B cell (primary cell): ENCODE measurements at regions not wholly inside any gene's neighbourhood (a gene's known extent, or its start where the extent isn't known, plus 50 kb on each side); places are given as distances from the start of the nearest gene placed in this dataset.
A peak's percentile ranks its signal among the peaks of the same experiment; 100 is the strongest.

Experiments used
- ATAC-seq: fragments of 200-7000 bp; cut with Tn5 transposase; one replicate; pipeline ENCODE4 v1.10.0; 2021; ENCODE audit warnings: low read depth, mild to moderate bottlenecking, moderate number of reproducible peaks, moderate library complexity
- CTCF ChIA-PET: fragments of 350-600 bp; sonication (Branson Sonifier 250); formaldehyde crosslinking; loops from one replicate; lab custom pipeline; 2021; ENCODE audit warnings: antibody characterized with exemption, inconsistent platforms; lab: Charles Lee
- POLR2A ChIA-PET: fragments of 350-600 bp; sonication (Branson Sonifier 250); formaldehyde crosslinking; loops from one replicate; lab custom pipeline; 2021; ENCODE audit warnings: antibody characterized with exemption; lab: Charles Lee
- DNase-seq: peaks from one replicate; pipeline ENCODE4 v3.0.0; 2013
- H2AFZ ChIP-seq: 2 replicates; pipeline ENCODE4 v1.6.1; 2012; ENCODE audit warnings: mild to moderate bottlenecking, low read depth, low read length; ENCODE audit not compliant: insufficient read depth, poor library complexity, severe bottlenecking
- H3K27ac ChIP-seq, 2 donors: 1 replicate in 1 of 2; 2 replicates in 1 of 2; pipeline ENCODE4 v1.5.1; 2012 to 2013; ENCODE audit warnings: low read length in 2 of 2, mild to moderate bottlenecking in 2 of 2, moderate library complexity in 1 of 2
- H3K27me3 ChIP-seq, 4 experiments: fragments of 200-600 bp in 1 of 4; sonication (generic) in 1 of 4; replicated peaks in 1 of 4; 1 replicate in 2 of 4; 2 replicates in 2 of 4; pipeline versions ENCODE4 v1.6.1 to v1.7.0; 2013 to 2016; ENCODE audit warnings: low read length in 3 of 4, mild to moderate bottlenecking in 2 of 4, mixed read lengths in 1 of 4, moderate library complexity in 1 of 4; ENCODE audit not compliant: insufficient read depth in 4 of 4, control insufficient read depth in 3 of 4; ENCODE audit errors: control extremely low read depth in 1 of 4
- H3K36me3 ChIP-seq, 2 experiments: replicated peaks in 1 of 2; 1 replicate in 1 of 2; 2 replicates in 1 of 2; pipeline versions ENCODE4 v1.6.1 to v1.7.1; 2013; ENCODE audit warnings: low read length in 1 of 2; ENCODE audit not compliant: insufficient read depth in 2 of 2, control insufficient read depth in 1 of 2; ENCODE audit errors: control extremely low read depth in 1 of 2, extremely low read depth in 1 of 2
- H3K4me1 ChIP-seq, 2 donors: fragments of 200-600 bp in 1 of 2; sonication (generic) in 1 of 2; 1 replicate in 1 of 2; 2 replicates in 1 of 2; pipeline versions ENCODE4 v1.5.1 to v1.6.1; 2013 to 2017; ENCODE audit warnings: low read length in 2 of 2; ENCODE audit not compliant: control insufficient read depth in 2 of 2, insufficient read depth in 2 of 2
- H3K4me2 ChIP-seq: replicated peaks from 2 replicates; pipeline ENCODE3; 2012; ENCODE audit warnings: mild to moderate bottlenecking, low read depth, low read length; ENCODE audit not compliant: poor library complexity, severe bottlenecking
- H3K4me3 ChIP-seq, 5 experiments: fragments of 200-600 bp in 1 of 5; sonication (generic) in 1 of 5; 1 replicate in 3 of 5; 2 replicates in 2 of 5; pipeline versions ENCODE4 v1.5.1 to v1.7.0; 2011 to 2016; ENCODE audit warnings: low read length in 4 of 5, mild to moderate bottlenecking in 4 of 5, low read depth in 2 of 5, control low read depth in 1 of 5, moderate library complexity in 1 of 5; ENCODE audit not compliant: insufficient read depth in 1 of 5; ENCODE audit errors: control extremely low read depth in 1 of 5, extremely low read depth in 1 of 5
- H3K79me2 ChIP-seq: fragments of 200-600 bp; sonication (generic); one replicate; pipeline ENCODE4 v1.6.0; 2016; ENCODE audit warnings: low read length; ENCODE audit not compliant: control insufficient read depth, insufficient read depth
- H3K9ac ChIP-seq: fragments of 200-600 bp; sonication (generic); 2 replicates; pipeline ENCODE4 v1.6.1; 2017; ENCODE audit warnings: mild to moderate bottlenecking, low read length, moderate library complexity
- H3K9me3 ChIP-seq, 3 donors: one replicate each; pipeline versions ENCODE4 v1.6.1 to v1.7.1; 2013; ENCODE audit warnings: low read length in 2 of 3; ENCODE audit not compliant: control insufficient read depth in 2 of 3, insufficient read depth in 1 of 3; ENCODE audit errors: control extremely low read depth in 1 of 3
- H4K20me1 ChIP-seq: 2 replicates; pipeline ENCODE4 v1.6.0; 2012; ENCODE audit warnings: mild to moderate bottlenecking, low read length; ENCODE audit not compliant: insufficient read depth, control insufficient read depth, poor library complexity, severe bottlenecking
- H3K27ac Mint-ChIP-seq: one replicate; pipeline ENCODE4 v1.8.0; 2021; ENCODE audit warnings: mixed read lengths
- H3K27me3 Mint-ChIP-seq: one replicate; pipeline ENCODE4 v1.8.0; 2021; ENCODE audit warnings: mixed read lengths
- H3K4me1 Mint-ChIP-seq: one replicate; pipeline ENCODE4 v1.8.0; 2021; ENCODE audit warnings: mixed read lengths
- H3K4me3 Mint-ChIP-seq: one replicate; pipeline ENCODE4 v1.8.0; 2021; ENCODE audit warnings: mixed read lengths
- H3K9me3 Mint-ChIP-seq: one replicate; pipeline ENCODE4 v1.8.0; 2022; ENCODE audit warnings: mixed read lengths; ENCODE audit not compliant: insufficient read depth
- EZH2 ChIP-seq: IDR thresholded peaks from 2 replicates; pipeline ENCODE4 v1.6.1; 2012; ENCODE audit warnings: borderline replicate concordance, low read depth, mild to moderate bottlenecking, moderate library complexity, low read length; ENCODE audit not compliant: insufficient read depth, poor library complexity, severe bottlenecking
- WGBS: methylation state at CpG from one replicate; pipeline ENCODE4 v1.1.5; 2013; ENCODE audit warnings: missing lambda C conversion rate; ENCODE audit not compliant: insufficient coverage; 5-methylcytosine and 5-hydroxymethylcytosine counted together
- intact Hi-C: fragments of 100-400 bp; cut with micrococcal nuclease; formaldehyde crosslinking; loops from one replicate; pipeline ENCODE4 v1.10.0; 2022
- TF ChIP-seq, protein P1 (sequence below): fragments of 200-600 bp; IDR thresholded peaks from one replicate; pipeline ENCODE4 v1.8.0; 2022; ENCODE audit warnings: antibody characterized with exemption, mild to moderate bottlenecking

DNA sequence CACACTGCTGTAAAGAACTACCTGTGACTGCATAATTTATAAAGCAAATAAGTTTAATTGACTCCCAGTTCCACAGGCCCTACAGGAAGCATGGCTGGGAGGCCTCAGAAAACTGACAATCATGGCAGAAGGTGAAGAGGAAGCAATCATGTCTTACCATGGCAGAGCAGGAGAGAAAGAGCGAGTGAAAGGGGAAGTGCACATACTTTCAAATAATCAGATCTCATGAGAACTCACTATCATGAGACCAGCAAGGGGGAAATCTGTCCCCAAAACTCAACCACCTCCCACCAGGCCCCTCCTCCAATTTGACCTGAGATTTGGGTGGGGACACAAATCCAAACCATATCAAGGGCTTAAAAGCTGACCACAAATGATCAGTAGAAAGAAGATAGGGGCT is 493.2 kb downstream of the PTPRC start:
- no peak for TF ChIP-seq EZH2
- TF ChIP-seq, protein P1, sequence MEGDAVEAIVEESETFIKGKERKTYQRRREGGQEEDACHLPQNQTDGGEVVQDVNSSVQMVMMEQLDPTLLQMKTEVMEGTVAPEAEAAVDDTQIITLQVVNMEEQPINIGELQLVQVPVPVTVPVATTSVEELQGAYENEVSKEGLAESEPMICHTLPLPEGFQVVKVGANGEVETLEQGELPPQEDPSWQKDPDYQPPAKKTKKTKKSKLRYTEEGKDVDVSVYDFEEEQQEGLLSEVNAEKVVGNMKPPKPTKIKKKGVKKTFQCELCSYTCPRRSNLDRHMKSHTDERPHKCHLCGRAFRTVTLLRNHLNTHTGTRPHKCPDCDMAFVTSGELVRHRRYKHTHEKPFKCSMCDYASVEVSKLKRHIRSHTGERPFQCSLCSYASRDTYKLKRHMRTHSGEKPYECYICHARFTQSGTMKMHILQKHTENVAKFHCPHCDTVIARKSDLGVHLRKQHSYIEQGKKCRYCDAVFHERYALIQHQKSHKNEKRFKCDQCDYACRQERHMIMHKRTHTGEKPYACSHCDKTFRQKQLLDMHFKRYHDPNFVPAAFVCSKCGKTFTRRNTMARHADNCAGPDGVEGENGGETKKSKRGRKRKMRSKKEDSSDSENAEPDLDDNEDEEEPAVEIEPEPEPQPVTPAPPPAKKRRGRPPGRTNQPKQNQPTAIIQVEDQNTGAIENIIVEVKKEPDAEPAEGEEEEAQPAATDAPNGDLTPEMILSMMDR, result no peak
- Mint-ChIP-seq H3K27me3 (peaks cover 4% of the 10 kb centered on the region), H3K4me1 (peaks cover 4% of the 10 kb centered on the region), H3K9me3 (no peaks in the 10 kb centered on the region), H3K4me3 (no peak overlapping the region), H3K27ac (no peak overlapping the region)
- no peaks in the 10 kb centered on the region for H3K36me3 ChIP-seq
- intact Hi-C loops, result no loop called here
- H2AFZ ChIP-seq, result no peak overlapping the region
- H3K9me3 ChIP-seq, result peaks cover 0 to 1% (median 0%) of the 10 kb centered on the region in 3 donors
- H3K4me3 ChIP-seq, result no peak overlapping the region
- DNase-seq, result peak; percentile 40
- no peaks in the 10 kb centered on the region for H4K20me1 ChIP-seq
- H3K27me3 ChIP-seq, result peaks cover 0 to 4% (median under 1%) of the 10 kb centered on the region in 4 experiments
- H3K27ac ChIP-seq, result peak overlapping the region in 1 of 2 donors; percentile 11
- POLR2A ChIA-PET, result no interaction called here
- no peak overlapping the region for H3K4me2 ChIP-seq
- ATAC-seq, result peak; percentile 51
- no CpG with 5 or more reads among the region's 1 CpG for WGBS
- peaks cover 4% of the 10 kb centered on the region in 2 donors for H3K4me1 ChIP-seq
- CTCF ChIA-PET, result no interaction called here
- H3K9ac ChIP-seq, result no peak overlapping the region
- H3K79me2 ChIP-seq, result no peaks in the 10 kb centered on the region

DNA sequence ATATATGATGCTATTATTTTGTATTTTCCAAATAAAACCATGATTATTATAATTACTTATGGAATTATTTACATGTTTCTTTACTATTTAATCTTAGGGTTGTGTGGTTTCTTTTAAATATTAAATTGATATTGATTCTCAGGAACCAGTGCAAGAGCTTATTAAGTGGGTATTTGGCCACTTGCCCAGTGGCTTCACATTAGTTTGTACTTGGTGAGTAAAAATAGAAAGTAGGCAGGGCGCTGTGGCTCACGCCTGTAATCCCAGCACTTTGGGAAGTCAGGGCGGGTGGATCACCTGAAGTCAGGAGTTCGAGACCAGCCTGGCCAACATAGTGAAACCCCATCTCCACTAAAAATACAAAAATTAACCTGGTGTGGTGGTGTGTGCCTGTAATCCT is 497.1 kb downstream of the PTPRC start:
- no peaks in the 10 kb centered on the region for H4K20me1 ChIP-seq
- peaks cover 0 to 1% (median 0%) of the 10 kb centered on the region in 3 donors for H3K9me3 ChIP-seq
- no CpG with 5 or more reads among the region's 4 CpGs for WGBS
- intact Hi-C loops, result no loop called here
- CTCF ChIA-PET, result no interaction called here
- H3K4me1 ChIP-seq, result peaks cover 4% of the 10 kb centered on the region in 2 donors
- DNase-seq, result no peak
- no peak overlapping the region for H3K27ac Mint-ChIP-seq
- no peak for ATAC-seq
- H3K4me3 Mint-ChIP-seq, result no peak overlapping the region
- no peak overlapping the region for H2AFZ ChIP-seq
- H3K36me3 ChIP-seq, result no peaks in the 10 kb centered on the region
- H3K27me3 ChIP-seq, result peaks cover 0 to 13% (median 4%) of the 10 kb centered on the region in 4 experiments
- no peak overlapping the region for H3K4me3 ChIP-seq
- peaks cover 15% of the 10 kb centered on the region for H3K27me3 Mint-ChIP-seq
- no peak overlapping the region for H3K4me2 ChIP-seq
- H3K27ac ChIP-seq, result no peak overlapping the region
- no peaks in the 10 kb centered on the region for H3K79me2 ChIP-seq
- no peaks in the 10 kb centered on the region for H3K9me3 Mint-ChIP-seq
- POLR2A ChIA-PET, result no interaction called here
- H3K4me1 Mint-ChIP-seq, result peaks cover 4% of the 10 kb centered on the region
- no peak for TF ChIP-seq EZH2
- TF ChIP-seq, protein P1, result no peak
- no peak overlapping the region for H3K9ac ChIP-seq
